AG04450 (cell line): ENCODE measurements at regions not wholly inside any gene's neighbourhood (a gene's known extent, or its start where the extent isn't known, plus 50 kb on each side); places are given as distances from the start of the nearest gene placed in this dataset.

Experiments used
- CTCF ChIA-PET: fragments of 300-600, 350-600 bp; formaldehyde crosslinking; extraction: SDS; loops from one replicate; lab custom pipeline; 2022; ENCODE audit warnings: antibody characterized with exemption, inconsistent platforms; lab: Charles Lee
- POLR2A ChIA-PET: fragments of 350-600 bp; formaldehyde crosslinking; extraction: SDS; loops from one replicate; lab custom pipeline; 2021; ENCODE audit warnings: antibody characterized with exemption, inconsistent platforms; lab: Yijun Ruan, JAX
- DNase-seq: peaks from one replicate; pipeline ENCODE4 v3.0.0-alpha.2; 2011; ENCODE audit warnings: low read depth, low spot score
- H3K27ac ChIP-seq: one replicate; pipeline ENCODE4 v1.5.1; 2012; ENCODE audit warnings: low read depth, low read length, control low read depth
- H3K27me3 ChIP-seq: one replicate; pipeline ENCODE4 v1.6.0; 2012; ENCODE audit warnings: low read length; ENCODE audit not compliant: control insufficient read depth, insufficient read depth
- H3K4me3 ChIP-seq: 2 replicates; pipeline ENCODE4 v1.5.1; 2011; ENCODE audit warnings: mild to moderate bottlenecking, low read depth, low read length, control low read depth
- H3K9me3 ChIP-seq: 2 replicates; pipeline ENCODE4 v1.5.1; 2012; ENCODE audit warnings: low read length; ENCODE audit not compliant: control insufficient read depth, insufficient read depth
- CTCF ChIP-seq: IDR thresholded peaks from 2 replicates; pipeline ENCODE4 v1.5.1; 2011; ENCODE audit warnings: low read depth, low read length, control low read depth, inconsistent platforms

DNA sequence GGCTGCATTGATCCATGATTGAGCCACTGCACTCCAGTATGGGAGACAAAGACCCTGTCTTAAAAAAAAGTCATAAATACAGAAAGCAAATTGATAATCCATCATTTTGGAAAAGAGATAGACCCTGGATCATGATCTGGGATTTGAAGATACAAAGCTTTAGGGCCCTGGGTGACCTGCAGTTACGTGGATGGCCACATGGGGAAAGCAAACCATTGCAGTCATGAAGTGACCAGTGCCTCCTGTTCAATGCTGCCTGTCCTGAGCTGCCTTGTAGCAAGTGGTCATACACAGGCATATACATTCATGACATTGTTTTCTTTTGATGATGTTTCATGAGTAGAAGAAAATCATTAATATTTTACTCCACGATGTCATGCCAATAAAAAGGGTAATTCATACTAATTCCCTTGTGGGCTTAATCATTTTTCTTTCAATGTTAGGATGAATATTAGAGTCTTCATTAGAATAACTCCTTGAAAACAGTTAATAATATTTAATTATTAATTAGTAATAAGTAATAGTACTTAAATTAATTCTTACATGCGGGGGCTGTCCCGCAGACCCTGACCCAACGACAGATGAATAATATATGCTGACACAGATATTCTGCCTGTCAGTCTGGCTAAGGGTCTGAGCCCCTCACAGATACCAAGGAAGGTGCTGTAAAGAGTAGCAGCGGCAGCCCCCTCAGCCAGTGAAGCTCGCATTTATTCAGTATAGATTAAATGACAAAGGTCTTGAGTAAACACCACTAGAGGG lies 109.0 kb upstream of the UNC13C start:
- H3K9me3 ChIP-seq, result peaks cover 6% of the 10 kb centered on the region; the same call in 1 of the 2 replicates
- no peaks in the 10 kb centered on the region for H3K27me3 ChIP-seq
- H3K4me3 ChIP-seq, result no peak overlapping the region
- no peak for TF ChIP-seq CTCF
- H3K27ac ChIP-seq, result no peak overlapping the region
- ChIA-PET POLR2A (no interaction called here), CTCF (no interaction called here)
- no peak for DNase-seq

- CTCF ChIA-PET, result no interaction called here
- no peak for DNase-seq
- no peak overlapping the region for H3K27ac ChIP-seq
- no peak overlapping the region for H3K4me3 ChIP-seq
- POLR2A ChIA-PET, result no interaction called here
- H3K27me3 ChIP-seq, result no peaks in the 10 kb centered on the region
- no peak for TF ChIP-seq CTCF
- H3K9me3 ChIP-seq, result no peaks in the 10 kb centered on the region
Observed at GRCh38 chr15:53862386-53862785, 102.9 kb upstream of the WDR72 start.

DNA sequence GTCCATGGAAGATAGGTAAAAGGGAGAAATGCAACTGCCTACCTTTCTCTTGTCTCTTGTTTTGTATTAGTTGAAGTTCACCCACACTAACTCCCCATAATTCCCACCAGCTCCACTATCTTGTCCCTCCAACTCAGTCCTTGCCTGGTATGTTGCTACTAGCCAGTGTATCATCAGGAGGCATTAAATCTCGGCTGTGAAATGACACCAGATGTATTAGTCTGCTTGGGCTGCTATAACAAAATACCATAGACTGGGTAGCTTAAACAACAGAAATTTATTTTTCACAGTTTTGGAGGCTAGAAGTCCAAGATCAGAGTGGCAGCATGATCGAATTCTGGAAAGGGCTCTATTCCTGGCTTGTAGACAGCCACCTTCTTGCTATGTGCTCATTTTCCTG lies 102.3 kb upstream of the WDR72 start:
- H3K4me3 ChIP-seq, result no peak overlapping the region
- POLR2A ChIA-PET, result no interaction called here
- H3K9me3 ChIP-seq, result no peaks in the 10 kb centered on the region; the same call in 1 of the 2 replicates
- no peaks in the 10 kb centered on the region for H3K27me3 ChIP-seq
- CTCF ChIA-PET, result no interaction called here
- H3K27ac ChIP-seq, result no peak overlapping the region
- TF ChIP-seq CTCF, result no peak
- no peak for DNase-seq

- Histone ChIP-seq H3K27ac (no peak overlapping the region), H3K9me3 (no peaks in the 10 kb centered on the region; the same call in 1 of the 2 replicates), H3K27me3 (no peaks in the 10 kb centered on the region), H3K4me3 (no peak overlapping the region)
- CTCF ChIA-PET, result interaction anchor here (0.8 kb wide), 1 partner anchor 29 kb away, joined by 3 read pairs; no protein-coding TSS in a partner anchor
- TF ChIP-seq CTCF, result no peak
- DNase-seq, result no peak
- POLR2A ChIA-PET, result no interaction called here
Observed at GRCh38 chr15:53851110-53851848, 91.8 kb upstream of the WDR72 start.

DNA sequence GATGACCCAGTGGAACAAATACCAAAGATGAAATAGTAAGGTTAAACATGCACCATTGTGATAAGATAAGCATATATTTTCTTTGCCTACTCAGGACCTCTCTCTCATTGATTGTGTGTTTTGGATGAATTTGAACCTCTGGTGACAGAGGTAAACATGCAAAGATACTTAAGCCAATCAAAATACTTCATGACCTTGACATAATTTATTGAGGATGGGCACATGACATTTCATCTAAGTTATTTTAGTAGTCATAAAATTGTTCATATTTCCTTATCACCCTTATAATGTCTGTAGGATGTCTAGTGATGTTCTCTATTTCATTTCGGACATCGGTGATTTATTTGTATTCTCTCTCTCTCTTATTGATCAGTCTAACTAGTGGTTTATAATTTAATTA lies 88.3 kb upstream of the WDR72 start:
- H3K27ac ChIP-seq, result no peak overlapping the region
- no peak for TF ChIP-seq CTCF
- CTCF ChIA-PET, result no interaction called here

More for the DNA sequence above, 88.3 kb upstream of the WDR72 start:
- no peaks in the 10 kb centered on the region; the same call in 1 of the 2 replicates for H3K9me3 ChIP-seq
- POLR2A ChIA-PET, result no interaction called here
- no peaks in the 10 kb centered on the region for H3K27me3 ChIP-seq
- DNase-seq, result no peak
- no peak overlapping the region for H3K4me3 ChIP-seq
